GM18505 (cell line): ENCODE measurements at regions not wholly inside any gene's neighbourhood (a gene's known extent, or its start where the extent isn't known, plus 50 kb on each side); places are given as distances from the start of the nearest gene placed in this dataset.

Source experiments
- ATAC-seq: cut with Tn5 transposase; IDR thresholded peaks from one replicate; pipeline ENCODE4 v1.9.1; 2021; ENCODE audit not compliant: unreplicated experiment
- POLR2A ChIP-seq: IDR thresholded peaks from 4 replicates; pipeline ENCODE4 v1.6.1; 2011; ENCODE audit warnings: borderline replicate concordance; ENCODE audit not compliant: insufficient read depth, insufficient read length; ENCODE audit errors: extremely low read depth

DNA sequence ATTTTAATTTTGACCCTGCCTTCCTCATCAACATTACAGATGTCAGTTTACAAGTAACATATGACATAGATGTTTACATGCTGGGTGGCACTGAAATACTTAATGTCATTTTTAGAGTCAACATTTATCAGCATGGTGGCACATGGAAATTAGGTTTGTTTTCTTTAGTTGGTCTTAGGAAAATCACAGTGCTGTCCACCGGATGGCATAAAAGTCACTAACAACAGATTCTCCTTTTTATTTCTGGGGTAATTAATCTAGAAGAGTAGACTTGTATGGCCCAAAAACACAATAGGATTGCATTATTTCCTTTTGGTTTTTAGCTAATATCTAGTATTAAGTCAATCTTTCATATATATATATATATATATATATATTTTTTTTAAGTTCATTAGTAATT lies 88.6 kb upstream of the HHIP start:
- no peak for ATAC-seq
- TF ChIP-seq POLR2A = no peak

DNA sequence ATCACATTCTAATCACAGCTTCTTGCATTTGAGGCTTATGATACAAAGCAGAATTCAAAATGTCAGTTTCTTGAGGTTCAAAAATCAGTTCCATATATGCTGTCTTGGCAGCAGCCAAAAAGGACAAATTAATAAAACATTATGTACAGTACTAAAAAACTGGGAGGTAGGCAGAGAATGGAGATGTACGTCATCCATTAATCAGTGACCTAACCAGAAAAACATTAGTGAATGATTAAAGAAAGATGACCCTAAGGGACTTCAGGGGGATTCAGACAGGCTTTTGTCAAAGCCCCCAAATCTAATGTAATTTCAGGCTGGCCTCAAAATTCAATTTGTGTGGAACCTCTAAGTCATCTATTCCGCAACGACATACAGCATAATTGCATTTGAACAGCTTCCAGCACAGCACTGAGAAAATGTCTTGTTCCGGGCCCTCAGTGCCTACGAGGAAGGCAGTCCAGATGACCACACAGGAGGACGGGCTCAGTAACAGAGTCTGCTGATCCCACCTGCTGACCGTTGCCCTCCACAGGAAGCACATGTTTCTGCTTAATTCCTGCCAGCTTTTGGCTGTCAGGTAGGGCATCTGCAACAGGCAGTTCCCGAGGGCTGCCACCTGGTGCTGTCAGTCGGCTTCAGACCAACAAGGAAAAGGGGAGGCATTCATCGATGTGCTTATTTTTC lies 83.8 kb upstream of the HHIP start:
- ATAC-seq = no peak
- TF ChIP-seq POLR2A = no peak

DNA sequence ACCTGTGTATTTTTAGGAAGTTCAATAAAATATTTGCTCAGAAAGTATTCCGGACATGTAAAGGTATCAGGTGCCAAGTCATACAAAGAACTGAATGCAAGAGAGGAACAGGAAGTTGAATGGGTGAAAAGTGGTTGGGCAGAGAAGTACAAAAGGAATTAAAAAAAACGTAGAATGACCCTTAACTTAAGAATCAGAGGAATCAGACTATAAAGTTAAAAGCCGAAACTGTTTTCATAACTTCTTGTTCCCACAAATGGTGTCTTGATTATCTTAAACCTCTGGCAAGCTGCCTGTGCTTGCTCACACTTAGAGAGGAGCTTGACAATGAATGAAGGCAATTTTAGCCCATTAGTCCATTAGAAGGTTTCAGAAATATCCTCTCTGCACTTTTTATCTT lies 81.6 kb upstream of the HHIP start:
- TF ChIP-seq POLR2A = no peak
- no peak for ATAC-seq

DNA sequence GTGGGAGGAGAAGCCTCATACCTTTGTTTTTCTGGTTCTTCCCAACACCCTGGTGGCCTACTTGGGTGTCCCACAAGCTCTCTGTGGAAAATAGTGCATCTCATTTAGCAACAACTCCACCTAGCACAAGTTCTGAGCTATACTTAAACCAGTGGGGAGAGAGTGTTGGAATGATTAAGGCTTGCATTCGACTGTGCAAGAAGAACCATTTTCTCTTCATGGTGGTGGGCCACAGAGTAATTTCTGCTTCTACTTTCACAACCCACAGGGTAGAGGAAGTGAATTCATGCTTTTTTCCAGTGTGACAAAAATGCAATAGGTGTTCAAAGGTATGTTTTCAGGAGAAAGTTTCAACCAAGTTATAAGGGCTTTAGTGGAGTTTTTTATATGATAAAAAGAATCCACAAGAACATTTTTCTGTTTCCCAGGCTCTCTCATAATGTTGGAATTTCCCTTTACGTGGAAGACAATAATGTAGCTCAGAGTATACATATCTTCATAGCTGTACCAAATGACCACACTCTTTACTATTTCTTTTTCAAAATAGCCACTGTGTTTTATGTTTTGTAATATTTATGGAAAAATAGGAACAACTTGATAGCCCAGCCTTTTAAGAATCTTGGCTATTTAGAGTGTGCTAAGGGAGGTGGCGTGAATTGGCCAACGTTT lies 80.3 kb upstream of the HHIP start:
- peak; percentile 67 for ATAC-seq
- no peak for TF ChIP-seq POLR2A

- no peak for ATAC-seq
- no peak for TF ChIP-seq POLR2A
These were observed 73.3 kb upstream of the HHIP start for GRCh38 chr4:144572660-144573059.

- no peak for TF ChIP-seq POLR2A
- peak; percentile 95 for ATAC-seq
These were observed 72.0 kb upstream of the HHIP start for GRCh38 chr4:144574000-144574399.

- no peak for ATAC-seq
- TF ChIP-seq POLR2A = no peak
These were observed 71.4 kb upstream of the HHIP start for GRCh38 chr4:144574509-144574908.

GRCh38 chr4:144575181-144575580 lies 70.8 kb upstream of the HHIP start:
- ATAC-seq = no peak
- no peak for TF ChIP-seq POLR2A

GRCh38 chr4:144578681-144579080 lies 67.3 kb upstream of the HHIP start:
- no peak for TF ChIP-seq POLR2A
- no peak for ATAC-seq

- no peak for TF ChIP-seq POLR2A
These were observed 66.4 kb upstream of the HHIP start for GRCh38 chr4:144579411-144580030.

GRCh38 chr4:144580430-144580829 lies 65.5 kb upstream of the HHIP start:
- TF ChIP-seq POLR2A = no peak
- ATAC-seq = no peak

More at GRCh38 chr4:144579411-144580030, 66.4 kb upstream of the HHIP start:
- ATAC-seq = no peak

DNA sequence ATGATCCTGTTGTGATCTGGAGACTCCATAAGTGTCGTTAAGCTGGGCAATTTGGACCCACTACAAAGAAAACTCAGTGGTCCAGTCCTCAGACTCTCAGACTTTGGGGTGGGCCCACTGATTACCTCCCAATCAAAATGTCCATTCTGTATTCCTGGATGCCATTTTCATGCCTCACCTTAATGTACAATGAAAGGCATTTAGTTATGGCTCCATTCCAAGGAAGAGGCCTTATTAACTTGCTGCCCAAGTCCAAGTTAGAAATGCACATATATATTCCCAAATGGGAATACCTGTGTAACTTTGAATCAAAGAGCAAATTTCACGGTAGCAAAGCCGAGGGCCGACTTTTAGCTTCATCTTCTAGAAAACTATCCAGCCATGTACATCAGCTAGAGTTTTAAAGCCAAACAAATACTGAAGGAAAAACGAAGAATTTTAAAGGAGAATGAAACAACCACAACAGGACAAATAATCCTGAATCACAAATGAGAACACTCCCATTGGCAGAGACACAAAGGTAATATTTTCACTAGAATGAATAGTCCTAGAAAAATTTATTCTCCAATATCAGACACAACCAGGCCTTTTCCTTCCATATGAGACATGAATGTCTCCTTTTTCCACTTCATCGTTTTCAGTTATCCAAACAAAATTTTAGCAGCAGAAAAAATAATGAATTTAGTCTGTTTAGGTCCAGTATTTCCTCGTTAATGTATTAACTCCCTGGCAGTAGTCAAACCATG lies 63.7 kb upstream of the HHIP start:
- ATAC-seq = no peak
- no peak for TF ChIP-seq POLR2A

- no peak for ATAC-seq
- no peak for TF ChIP-seq POLR2A
These were observed 63.0 kb upstream of the HHIP start for GRCh38 chr4:144582975-144583374.
